ENCODE measurements at regions not wholly inside any gene's neighbourhood (a gene's known extent, or its start where the extent isn't known, plus 50 kb on each side); places are given as distances from the start of the nearest gene placed in this dataset.

DNA sequence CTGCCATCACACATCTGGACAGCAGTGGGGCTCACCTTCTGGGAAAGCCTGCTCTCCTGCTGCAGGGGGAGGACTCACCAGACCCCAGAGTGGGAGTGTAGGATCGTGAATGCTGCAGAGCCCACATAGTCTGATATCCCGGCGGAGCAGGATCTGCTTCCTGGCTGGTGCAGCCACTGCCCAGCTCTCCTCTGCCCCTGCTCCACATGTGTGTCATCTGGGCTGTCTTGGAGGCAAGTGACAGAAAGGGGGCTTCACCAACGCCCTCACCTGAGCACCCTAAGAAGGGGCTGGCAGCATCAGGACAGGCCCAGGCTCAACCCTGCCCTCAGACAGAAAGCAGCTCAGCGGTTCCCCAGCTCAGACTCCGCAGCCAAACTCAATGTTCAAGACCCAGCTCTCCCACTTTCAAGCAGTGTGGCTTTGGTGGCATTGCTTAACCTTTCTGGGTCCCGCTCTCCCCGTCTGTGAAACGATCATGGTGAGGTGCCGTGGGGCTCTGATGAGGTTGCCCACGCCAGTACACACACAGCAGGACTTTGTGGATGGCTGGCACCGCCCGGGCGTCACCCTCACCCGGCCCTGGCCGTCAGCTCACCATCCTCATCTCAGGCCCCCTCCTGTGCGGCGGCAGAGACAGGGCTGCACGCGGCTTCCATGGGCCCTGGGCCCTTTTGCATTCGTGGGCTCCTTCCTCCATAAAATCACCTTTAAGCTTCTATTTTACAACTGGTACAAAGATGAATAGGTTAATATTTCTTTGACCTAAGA, 91.0 kb upstream of the SFSWAP start:
- Histone ChIP-seq H3F3A (ENCODE audit: low read depth) (peaks cover 6% of the 10 kb centered on the region), H3K27ac (no peak overlapping the region), H3K4me3 (no peak overlapping the region), H4K20me1 (ENCODE audit: low read depth) (peaks cover 15% of the 10 kb centered on the region), H2AFZ (replicated peaks) (no peak overlapping the region), H3K27me3 (peaks cover 6% of the 10 kb centered on the region), H3K4me1 (peaks cover 17% of the 10 kb centered on the region), H3K36me3 (no peaks in the 10 kb centered on the region), H3K4me2 (no peak overlapping the region), H3K79me2 (ENCODE audit: low read depth) (no peaks in the 10 kb centered on the region), H3K9me3 (ENCODE audit: low read depth) (no peaks in the 10 kb centered on the region), H3K9ac (no peak overlapping the region)
- Mint-ChIP-seq H3K4me3 (no peak overlapping the region), H3K36me3 (no peaks in the 10 kb centered on the region), H3K27ac (no peak overlapping the region), H3K9me3 (peaks cover 2% of the 10 kb centered on the region), H3K27me3 (ENCODE audit: insufficient read depth, low read depth) (peaks cover 10% of the 10 kb centered on the region), H3K4me1 (peaks cover 18% of the 10 kb centered on the region)
- TF ChIP-seq EZH2 (IDR thresholded peaks at IDR 0.05) = no peak
- no peak for TF ChIP-seq EZH2phosphoT487 (IDR thresholded peaks at IDR 0.05)
- TF ChIP-seq, protein P1, sequence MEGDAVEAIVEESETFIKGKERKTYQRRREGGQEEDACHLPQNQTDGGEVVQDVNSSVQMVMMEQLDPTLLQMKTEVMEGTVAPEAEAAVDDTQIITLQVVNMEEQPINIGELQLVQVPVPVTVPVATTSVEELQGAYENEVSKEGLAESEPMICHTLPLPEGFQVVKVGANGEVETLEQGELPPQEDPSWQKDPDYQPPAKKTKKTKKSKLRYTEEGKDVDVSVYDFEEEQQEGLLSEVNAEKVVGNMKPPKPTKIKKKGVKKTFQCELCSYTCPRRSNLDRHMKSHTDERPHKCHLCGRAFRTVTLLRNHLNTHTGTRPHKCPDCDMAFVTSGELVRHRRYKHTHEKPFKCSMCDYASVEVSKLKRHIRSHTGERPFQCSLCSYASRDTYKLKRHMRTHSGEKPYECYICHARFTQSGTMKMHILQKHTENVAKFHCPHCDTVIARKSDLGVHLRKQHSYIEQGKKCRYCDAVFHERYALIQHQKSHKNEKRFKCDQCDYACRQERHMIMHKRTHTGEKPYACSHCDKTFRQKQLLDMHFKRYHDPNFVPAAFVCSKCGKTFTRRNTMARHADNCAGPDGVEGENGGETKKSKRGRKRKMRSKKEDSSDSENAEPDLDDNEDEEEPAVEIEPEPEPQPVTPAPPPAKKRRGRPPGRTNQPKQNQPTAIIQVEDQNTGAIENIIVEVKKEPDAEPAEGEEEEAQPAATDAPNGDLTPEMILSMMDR (IDR thresholded peaks at IDR 0.05) = no peak
- no peak for DNase-seq (ENCODE audit: low spot score)

DNA sequence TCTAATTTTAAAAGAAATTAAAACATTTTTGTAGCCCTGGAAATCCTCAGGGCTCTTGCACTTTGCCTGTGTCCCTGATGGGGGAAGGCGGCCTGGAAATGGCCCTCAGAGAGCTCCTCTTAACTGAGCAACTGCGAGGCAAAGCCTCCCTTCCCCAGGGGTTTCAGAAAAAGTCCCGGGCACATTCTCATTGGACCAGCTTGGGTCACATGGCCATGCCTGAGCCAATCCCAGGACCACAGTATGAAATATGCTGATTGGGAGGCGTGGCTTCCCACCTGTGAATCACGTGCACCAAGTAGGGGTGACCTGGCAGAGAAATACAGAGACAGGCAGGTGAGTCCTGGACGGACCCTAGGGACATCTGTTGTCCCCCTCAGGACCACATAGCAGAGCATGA, 90.4 kb upstream of the SFSWAP start:
- Mint-ChIP-seq H3K27me3 (ENCODE audit: insufficient read depth, low read depth) (peaks cover 11% of the 10 kb centered on the region), H3K4me3 (no peak overlapping the region), H3K4me1 (peaks cover 20% of the 10 kb centered on the region), H3K36me3 (no peaks in the 10 kb centered on the region), H3K27ac (peak overlapping the region; percentile 69), H3K9me3 (peaks cover 2% of the 10 kb centered on the region)
- Histone ChIP-seq H3F3A (ENCODE audit: low read depth) (peaks cover 12% of the 10 kb centered on the region), H3K9ac (no peak overlapping the region), H4K20me1 (ENCODE audit: low read depth) (peaks cover 15% of the 10 kb centered on the region), H3K27ac (no peak overlapping the region), H3K9me3 (ENCODE audit: low read depth) (no peaks in the 10 kb centered on the region), H3K4me3 (no peak overlapping the region), H3K79me2 (ENCODE audit: low read depth) (no peaks in the 10 kb centered on the region), H2AFZ (replicated peaks) (no peak overlapping the region), H3K4me2 (no peak overlapping the region), H3K36me3 (no peaks in the 10 kb centered on the region), H3K4me1 (peaks cover 23% of the 10 kb centered on the region), H3K27me3 (peaks cover 12% of the 10 kb centered on the region)
- no peak for DNase-seq (ENCODE audit: low spot score)
- TF ChIP-seq EZH2 (IDR thresholded peaks at IDR 0.05) (no peak), EZH2phosphoT487 (IDR thresholded peaks at IDR 0.05) (no peak)
- TF ChIP-seq, protein P1 (IDR thresholded peaks at IDR 0.05) = no peak

DNA sequence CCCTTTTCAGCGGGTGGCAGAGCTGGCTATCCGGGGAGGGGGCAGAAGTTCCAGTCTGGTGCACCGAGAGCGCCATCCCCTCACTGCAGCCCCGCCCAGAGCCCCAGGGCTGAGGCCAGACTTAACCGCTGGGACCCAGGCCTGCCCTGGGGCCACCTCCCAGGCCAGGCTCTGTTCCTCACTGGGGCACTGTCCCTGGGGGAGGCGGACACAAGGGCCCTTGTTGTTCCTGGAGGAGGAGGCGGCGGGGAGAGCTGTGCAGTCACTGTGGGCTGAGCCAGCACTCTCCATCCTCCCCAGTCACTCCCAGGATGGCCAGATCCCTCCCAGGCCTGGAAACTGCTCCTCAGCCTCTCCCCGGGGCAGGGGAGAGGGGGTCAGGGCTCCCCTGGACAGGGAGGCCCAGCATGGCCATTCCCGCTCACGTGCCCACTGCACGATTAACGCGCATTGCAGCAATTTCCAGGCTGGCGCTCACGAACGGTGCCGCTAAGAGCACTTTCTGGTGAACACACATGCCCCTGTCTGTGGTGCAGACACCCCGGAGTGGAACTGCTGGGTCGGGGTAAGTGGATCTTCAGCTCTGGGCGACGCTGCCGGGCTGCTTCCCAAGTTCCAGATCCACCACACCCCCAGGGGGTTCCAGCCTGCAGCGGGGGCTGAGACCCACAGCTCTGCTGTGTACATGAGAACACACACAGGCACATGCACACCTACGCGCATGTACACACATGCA, 89.8 kb upstream of the SFSWAP start:
- Histone ChIP-seq H4K20me1 (ENCODE audit: low read depth) (peaks cover 15% of the 10 kb centered on the region), H3K4me3 (no peak overlapping the region), H3K4me1 (peaks cover 27% of the 10 kb centered on the region), H3K36me3 (no peaks in the 10 kb centered on the region), H3K27ac (no peak overlapping the region), H3F3A (ENCODE audit: low read depth) (peaks cover 12% of the 10 kb centered on the region), H3K27me3 (peaks cover 18% of the 10 kb centered on the region), H2AFZ (replicated peaks) (no peak overlapping the region), H3K4me2 (no peak overlapping the region), H3K9ac (no peak overlapping the region), H3K79me2 (ENCODE audit: low read depth) (no peaks in the 10 kb centered on the region), H3K9me3 (ENCODE audit: low read depth) (no peaks in the 10 kb centered on the region)
- no peaks in the 10 kb centered on the region for H3K36me3 Mint-ChIP-seq
- H3K4me3 Mint-ChIP-seq = no peak overlapping the region
- peaks cover 20% of the 10 kb centered on the region for H3K4me1 Mint-ChIP-seq
- H3K27ac Mint-ChIP-seq = peak overlapping the region; percentile 74
- TF ChIP-seq, protein P1 (IDR thresholded peaks at IDR 0.05) = no peak
- TF ChIP-seq EZH2 (IDR thresholded peaks at IDR 0.05) (no peak), EZH2phosphoT487 (IDR thresholded peaks at IDR 0.05) (no peak)
- DNase-seq (ENCODE audit: low spot score) = no peak
- peaks cover 14% of the 10 kb centered on the region for H3K27me3 Mint-ChIP-seq (ENCODE audit: insufficient read depth, low read depth)
- H3K9me3 Mint-ChIP-seq = peaks cover 2% of the 10 kb centered on the region
